ENCODE measurements at regions not wholly inside any gene's neighbourhood (a gene's known extent, or its start where the extent isn't known, plus 50 kb on each side); places are given as distances from the start of the nearest gene placed in this dataset.
"Not testable (repeated sequence)": the region's sequence is repeated elsewhere in the genome, so short reads cannot be mapped to it uniquely, and the experiment has no call there.

DNA sequence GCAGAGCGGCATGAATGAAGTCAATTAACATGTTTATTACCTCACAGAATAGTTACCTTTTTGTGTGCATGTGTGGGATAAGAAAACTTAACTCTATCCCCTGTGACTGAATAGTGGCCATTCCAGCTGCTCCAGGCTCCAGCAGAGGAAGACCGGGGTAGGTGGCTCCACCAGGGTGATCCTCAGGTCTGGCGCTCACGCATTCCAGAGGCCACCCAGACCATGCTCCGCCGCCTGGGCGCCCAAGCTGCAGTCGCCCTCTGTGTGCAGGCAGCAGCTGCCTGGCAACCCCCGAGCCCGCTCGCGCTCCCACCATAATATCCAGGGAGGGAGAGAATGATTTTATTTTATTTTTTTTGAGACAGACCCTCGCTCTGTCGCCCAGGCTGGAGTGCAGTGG, 1474.5 kb upstream of the TPTE start:
- WGBS (ENCODE audit: insufficient coverage, insufficient replicate concordance, low lambda C conversion rate, missing lambda C conversion rate), result 51% methylated on average over 9 of the region's 14 CpGs
- H3K27me3 ChIP-seq (replicated peaks in 1 of 2; ENCODE audit: control insufficient read depth in 2 of 2, insufficient read depth in 2 of 2, low read length in 1 of 2); H3K4me1 ChIP-seq (ENCODE audit: control insufficient read depth, insufficient read depth, low read length); H3K36me3 ChIP-seq (ENCODE audit: control insufficient read depth in 2 of 2, insufficient read depth in 2 of 2, low read length in 1 of 2); H3K9me3 ChIP-seq (replicated peaks; ENCODE audit: control insufficient read depth, insufficient read depth, low read length); H3K27ac ChIP-seq (ENCODE audit: control insufficient read depth, insufficient read depth); H3K79me2 ChIP-seq (ENCODE audit: control insufficient read depth, insufficient read depth, low read length); POLR2A ChIA-PET; H3K4me3 ChIP-seq; H4K20me1 ChIP-seq (ENCODE audit: control insufficient read depth, insufficient read depth); H2AFZ ChIP-seq (ENCODE audit: control insufficient read depth, low read depth, low read length); DNase-seq (ENCODE audit: low read depth, low spot score); FAIRE-seq; SMC1A ChIA-PET (ENCODE audit: uncharacterized antibody, unreplicated experiment); CTCF ChIA-PET; RAD21 ChIA-PET (ENCODE audit: unreplicated experiment); H3K4me2 ChIP-seq (ENCODE audit: control insufficient read depth, insufficient read depth); intact Hi-C loops (cut with micrococcal nuclease; ENCODE audit: unreplicated experiment); BruUV-seq (replicated peaks); H3K9ac ChIP-seq (ENCODE audit: control insufficient read depth, insufficient read depth, low read length); ATAC-seq; in situ Hi-C loops (cut with MboI): not testable (repeated sequence)

DNA sequence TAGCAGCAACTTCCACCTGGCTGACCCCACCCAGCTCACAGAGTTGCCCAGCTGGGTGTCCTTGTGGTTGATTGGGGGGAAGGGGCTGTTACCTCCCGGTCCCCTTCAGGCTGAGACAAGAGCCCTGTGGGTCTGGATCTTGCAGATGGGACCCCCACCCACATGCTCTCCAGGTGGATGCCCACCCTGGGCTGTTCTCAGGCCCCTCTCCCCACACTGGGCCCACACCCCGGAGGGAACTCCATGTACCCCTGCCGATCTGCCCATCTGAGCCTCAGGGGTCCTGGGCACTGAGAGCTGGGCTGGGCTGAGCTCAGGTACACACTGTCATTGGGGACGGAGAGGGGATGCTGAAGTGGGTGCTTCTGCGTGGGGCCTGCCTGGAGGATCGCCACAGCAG, 1453.9 kb upstream of the TPTE start:
- H3K4me3 ChIP-seq; H3K79me2 ChIP-seq (ENCODE audit: control insufficient read depth, insufficient read depth, low read length); H3K4me2 ChIP-seq (ENCODE audit: control insufficient read depth, insufficient read depth); H3K27me3 ChIP-seq (replicated peaks in 1 of 2; ENCODE audit: control insufficient read depth in 2 of 2, insufficient read depth in 2 of 2, low read length in 1 of 2); H3K9me3 ChIP-seq (replicated peaks; ENCODE audit: control insufficient read depth, insufficient read depth, low read length); intact Hi-C loops (cut with micrococcal nuclease; ENCODE audit: unreplicated experiment); H3K9ac ChIP-seq (ENCODE audit: control insufficient read depth, insufficient read depth, low read length); SMC1A ChIA-PET (ENCODE audit: uncharacterized antibody, unreplicated experiment); in situ Hi-C loops (cut with MboI); H2AFZ ChIP-seq (ENCODE audit: control insufficient read depth, low read depth, low read length); BruUV-seq (replicated peaks); DNase-seq (ENCODE audit: low read depth, low spot score); POLR2A ChIA-PET; RAD21 ChIA-PET (ENCODE audit: unreplicated experiment); CTCF ChIA-PET; ATAC-seq; FAIRE-seq; H3K27ac ChIP-seq (ENCODE audit: control insufficient read depth, insufficient read depth); H3K36me3 ChIP-seq (ENCODE audit: control insufficient read depth in 2 of 2, insufficient read depth in 2 of 2, low read length in 1 of 2); H4K20me1 ChIP-seq (ENCODE audit: control insufficient read depth, insufficient read depth); H3K4me1 ChIP-seq (ENCODE audit: control insufficient read depth, insufficient read depth, low read length): not testable (repeated sequence)
- WGBS (ENCODE audit: insufficient coverage, insufficient replicate concordance, low lambda C conversion rate, missing lambda C conversion rate), result no CpG with 5 or more reads among the region's 6 CpGs

DNA sequence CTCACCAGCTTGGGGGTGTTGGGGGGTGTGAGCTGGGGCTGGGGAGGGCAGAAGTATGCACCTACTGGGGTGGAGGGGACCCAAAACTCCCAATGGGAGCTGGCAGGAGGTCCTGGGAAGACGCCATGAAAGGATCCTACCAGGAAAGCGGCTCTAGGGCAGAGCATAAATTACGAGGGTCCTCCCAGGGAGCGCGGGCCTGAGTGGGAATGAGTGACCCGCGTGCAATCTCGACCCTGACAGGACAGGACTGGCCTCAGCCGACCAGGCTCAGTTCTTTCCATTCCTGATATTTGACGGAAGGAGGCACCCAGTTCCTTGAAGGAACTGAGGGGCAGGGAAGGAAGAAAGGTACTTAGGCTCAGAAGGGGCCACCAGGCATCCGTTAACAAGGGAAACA, 1452.8 kb upstream of the TPTE start:
- H2AFZ ChIP-seq (ENCODE audit: control insufficient read depth, low read depth, low read length); intact Hi-C loops (cut with micrococcal nuclease; ENCODE audit: unreplicated experiment); H3K4me1 ChIP-seq (ENCODE audit: control insufficient read depth, insufficient read depth, low read length); H3K4me3 ChIP-seq; H3K27ac ChIP-seq (ENCODE audit: control insufficient read depth, insufficient read depth); BruUV-seq (replicated peaks); RAD21 ChIA-PET (ENCODE audit: unreplicated experiment); FAIRE-seq; SMC1A ChIA-PET (ENCODE audit: uncharacterized antibody, unreplicated experiment); H3K79me2 ChIP-seq (ENCODE audit: control insufficient read depth, insufficient read depth, low read length); H3K9ac ChIP-seq (ENCODE audit: control insufficient read depth, insufficient read depth, low read length); H3K36me3 ChIP-seq (ENCODE audit: control insufficient read depth in 2 of 2, insufficient read depth in 2 of 2, low read length in 1 of 2); in situ Hi-C loops (cut with MboI); ATAC-seq; CTCF ChIA-PET; H4K20me1 ChIP-seq (ENCODE audit: control insufficient read depth, insufficient read depth); POLR2A ChIA-PET; H3K27me3 ChIP-seq (replicated peaks in 1 of 2; ENCODE audit: control insufficient read depth in 2 of 2, insufficient read depth in 2 of 2, low read length in 1 of 2); DNase-seq (ENCODE audit: low read depth, low spot score); H3K4me2 ChIP-seq (ENCODE audit: control insufficient read depth, insufficient read depth); H3K9me3 ChIP-seq (replicated peaks; ENCODE audit: control insufficient read depth, insufficient read depth, low read length): not testable (repeated sequence)
- 68% methylated on average over 9 of the region's 11 CpGs for WGBS (ENCODE audit: insufficient coverage, insufficient replicate concordance, low lambda C conversion rate, missing lambda C conversion rate)

DNA sequence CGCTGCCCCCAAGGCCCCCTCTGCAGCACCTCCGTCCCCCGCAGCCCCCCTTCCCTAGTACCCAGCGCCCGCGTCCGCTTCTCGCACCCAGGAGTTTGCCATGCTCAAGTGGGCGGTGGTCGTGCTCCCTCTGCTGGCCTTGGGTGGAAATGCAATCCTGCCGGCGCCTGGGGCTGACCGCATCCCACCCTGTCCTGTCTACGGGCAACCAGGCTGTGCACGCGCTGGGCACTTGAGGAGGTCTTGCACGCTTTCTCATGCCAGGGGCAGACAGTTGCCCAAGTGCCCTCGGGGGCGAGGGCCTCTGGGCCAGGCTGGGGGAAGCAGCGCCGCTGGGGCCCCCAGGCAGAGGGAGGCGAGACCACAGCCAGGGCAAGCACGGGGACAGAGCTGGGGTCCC, 1450.7 kb upstream of the TPTE start:
- H3K9me3 ChIP-seq (replicated peaks; ENCODE audit: control insufficient read depth, insufficient read depth, low read length); SMC1A ChIA-PET (ENCODE audit: uncharacterized antibody, unreplicated experiment); FAIRE-seq; DNase-seq (ENCODE audit: low read depth, low spot score); H3K27me3 ChIP-seq (replicated peaks in 1 of 2; ENCODE audit: control insufficient read depth in 2 of 2, insufficient read depth in 2 of 2, low read length in 1 of 2); H4K20me1 ChIP-seq (ENCODE audit: control insufficient read depth, insufficient read depth); RAD21 ChIA-PET (ENCODE audit: unreplicated experiment); ATAC-seq; intact Hi-C loops (cut with micrococcal nuclease; ENCODE audit: unreplicated experiment); H3K4me3 ChIP-seq; BruUV-seq (replicated peaks); H3K9ac ChIP-seq (ENCODE audit: control insufficient read depth, insufficient read depth, low read length); H3K4me1 ChIP-seq (ENCODE audit: control insufficient read depth, insufficient read depth, low read length); H3K36me3 ChIP-seq (ENCODE audit: control insufficient read depth in 2 of 2, insufficient read depth in 2 of 2, low read length in 1 of 2); H2AFZ ChIP-seq (ENCODE audit: control insufficient read depth, low read depth, low read length); H3K4me2 ChIP-seq (ENCODE audit: control insufficient read depth, insufficient read depth); POLR2A ChIA-PET; CTCF ChIA-PET; H3K27ac ChIP-seq (ENCODE audit: control insufficient read depth, insufficient read depth); H3K79me2 ChIP-seq (ENCODE audit: control insufficient read depth, insufficient read depth, low read length); in situ Hi-C loops (cut with MboI): not testable (repeated sequence)
- WGBS (ENCODE audit: insufficient coverage, insufficient replicate concordance, low lambda C conversion rate, missing lambda C conversion rate), result 54% methylated on average over 7 of the region's 23 CpGs
